ENCODE measurements at regions not wholly inside any gene's neighbourhood (a gene's known extent, or its start where the extent isn't known, plus 50 kb on each side); places are given as distances from the start of the nearest gene placed in this dataset.

DNA sequence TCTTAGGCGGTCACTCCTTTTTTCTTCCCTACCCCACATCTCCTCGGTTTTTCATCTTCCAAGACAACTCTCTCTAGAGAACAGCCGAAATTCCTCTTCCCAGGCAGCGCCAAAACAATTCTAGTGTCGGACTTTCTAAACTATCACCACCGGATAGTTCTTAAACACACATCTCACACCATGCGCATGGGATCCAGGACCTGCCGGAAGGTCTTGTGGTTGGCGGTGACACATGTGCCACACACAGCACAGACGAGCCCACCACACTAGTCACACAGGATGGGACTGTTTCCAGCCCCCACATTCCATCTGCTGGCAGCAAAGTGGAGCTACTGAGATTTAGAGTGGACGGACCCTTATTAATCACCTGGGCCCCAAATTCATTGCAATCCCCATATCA, 614.9 kb upstream of the CADM1 start:
- ATAC-seq = no peak
- TF ChIP-seq, protein P1, sequence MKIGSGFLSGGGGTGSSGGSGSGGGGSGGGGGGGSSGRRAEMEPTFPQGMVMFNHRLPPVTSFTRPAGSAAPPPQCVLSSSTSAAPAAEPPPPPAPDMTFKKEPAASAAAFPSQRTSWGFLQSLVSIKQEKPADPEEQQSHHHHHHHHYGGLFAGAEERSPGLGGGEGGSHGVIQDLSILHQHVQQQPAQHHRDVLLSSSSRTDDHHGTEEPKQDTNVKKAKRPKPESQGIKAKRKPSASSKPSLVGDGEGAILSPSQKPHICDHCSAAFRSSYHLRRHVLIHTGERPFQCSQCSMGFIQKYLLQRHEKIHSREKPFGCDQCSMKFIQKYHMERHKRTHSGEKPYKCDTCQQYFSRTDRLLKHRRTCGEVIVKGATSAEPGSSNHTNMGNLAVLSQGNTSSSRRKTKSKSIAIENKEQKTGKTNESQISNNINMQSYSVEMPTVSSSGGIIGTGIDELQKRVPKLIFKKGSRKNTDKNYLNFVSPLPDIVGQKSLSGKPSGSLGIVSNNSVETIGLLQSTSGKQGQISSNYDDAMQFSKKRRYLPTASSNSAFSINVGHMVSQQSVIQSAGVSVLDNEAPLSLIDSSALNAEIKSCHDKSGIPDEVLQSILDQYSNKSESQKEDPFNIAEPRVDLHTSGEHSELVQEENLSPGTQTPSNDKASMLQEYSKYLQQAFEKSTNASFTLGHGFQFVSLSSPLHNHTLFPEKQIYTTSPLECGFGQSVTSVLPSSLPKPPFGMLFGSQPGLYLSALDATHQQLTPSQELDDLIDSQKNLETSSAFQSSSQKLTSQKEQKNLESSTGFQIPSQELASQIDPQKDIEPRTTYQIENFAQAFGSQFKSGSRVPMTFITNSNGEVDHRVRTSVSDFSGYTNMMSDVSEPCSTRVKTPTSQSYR (CRISPR knock-in tag; IDR thresholded peaks at IDR 0.05; ENCODE audit: borderline replicate concordance) = no peak
- TF ChIP-seq RCOR2 (CRISPR knock-in tag; IDR thresholded peaks at IDR 0.05) (no peak), ZNF446 (CRISPR knock-in tag; IDR thresholded peaks at IDR 0.05) (no peak), PHF20 (CRISPR knock-in tag; IDR thresholded peaks at IDR 0.05) (no peak), NCOA5 (CRISPR knock-in tag; IDR thresholded peaks at IDR 0.05) (no peak), ZNF644 (CRISPR knock-in tag; IDR thresholded peaks at IDR 0.05; ENCODE audit: low read depth) (no peak), SPEN (CRISPR knock-in tag; IDR thresholded peaks at IDR 0.05; ENCODE audit: low read depth) (no peak), ZNF607 (CRISPR knock-in tag; IDR thresholded peaks at IDR 0.05; ENCODE audit: borderline replicate concordance) (no peak)
- TF ChIP-seq, protein P2, sequence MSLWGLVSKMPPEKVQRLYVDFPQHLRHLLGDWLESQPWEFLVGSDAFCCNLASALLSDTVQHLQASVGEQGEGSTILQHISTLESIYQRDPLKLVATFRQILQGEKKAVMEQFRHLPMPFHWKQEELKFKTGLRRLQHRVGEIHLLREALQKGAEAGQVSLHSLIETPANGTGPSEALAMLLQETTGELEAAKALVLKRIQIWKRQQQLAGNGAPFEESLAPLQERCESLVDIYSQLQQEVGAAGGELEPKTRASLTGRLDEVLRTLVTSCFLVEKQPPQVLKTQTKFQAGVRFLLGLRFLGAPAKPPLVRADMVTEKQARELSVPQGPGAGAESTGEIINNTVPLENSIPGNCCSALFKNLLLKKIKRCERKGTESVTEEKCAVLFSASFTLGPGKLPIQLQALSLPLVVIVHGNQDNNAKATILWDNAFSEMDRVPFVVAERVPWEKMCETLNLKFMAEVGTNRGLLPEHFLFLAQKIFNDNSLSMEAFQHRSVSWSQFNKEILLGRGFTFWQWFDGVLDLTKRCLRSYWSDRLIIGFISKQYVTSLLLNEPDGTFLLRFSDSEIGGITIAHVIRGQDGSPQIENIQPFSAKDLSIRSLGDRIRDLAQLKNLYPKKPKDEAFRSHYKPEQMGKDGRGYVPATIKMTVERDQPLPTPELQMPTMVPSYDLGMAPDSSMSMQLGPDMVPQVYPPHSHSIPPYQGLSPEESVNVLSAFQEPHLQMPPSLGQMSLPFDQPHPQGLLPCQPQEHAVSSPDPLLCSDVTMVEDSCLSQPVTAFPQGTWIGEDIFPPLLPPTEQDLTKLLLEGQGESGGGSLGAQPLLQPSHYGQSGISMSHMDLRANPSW (CRISPR knock-in tag; IDR thresholded peaks at IDR 0.05; ENCODE audit: borderline replicate concordance) = no peak
- TF ChIP-seq, protein P3, sequence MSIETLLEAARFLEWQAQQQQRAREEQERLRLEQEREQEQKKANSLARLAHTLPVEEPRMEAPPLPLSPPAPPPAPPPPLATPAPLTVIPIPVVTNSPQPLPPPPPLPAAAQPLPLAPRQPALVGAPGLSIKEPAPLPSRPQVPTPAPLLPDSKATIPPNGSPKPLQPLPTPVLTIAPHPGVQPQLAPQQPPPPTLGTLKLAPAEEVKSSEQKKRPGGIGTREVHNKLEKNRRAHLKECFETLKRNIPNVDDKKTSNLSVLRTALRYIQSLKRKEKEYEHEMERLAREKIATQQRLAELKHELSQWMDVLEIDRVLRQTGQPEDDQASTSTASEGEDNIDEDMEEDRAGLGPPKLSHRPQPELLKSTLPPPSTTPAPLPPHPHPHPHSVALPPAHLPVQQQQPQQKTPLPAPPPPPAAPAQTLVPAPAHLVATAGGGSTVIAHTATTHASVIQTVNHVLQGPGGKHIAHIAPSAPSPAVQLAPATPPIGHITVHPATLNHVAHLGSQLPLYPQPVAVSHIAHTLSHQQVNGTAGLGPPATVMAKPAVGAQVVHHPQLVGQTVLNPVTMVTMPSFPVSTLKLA (IDR thresholded peaks at IDR 0.05) = no peak
- TF ChIP-seq, protein P4, sequence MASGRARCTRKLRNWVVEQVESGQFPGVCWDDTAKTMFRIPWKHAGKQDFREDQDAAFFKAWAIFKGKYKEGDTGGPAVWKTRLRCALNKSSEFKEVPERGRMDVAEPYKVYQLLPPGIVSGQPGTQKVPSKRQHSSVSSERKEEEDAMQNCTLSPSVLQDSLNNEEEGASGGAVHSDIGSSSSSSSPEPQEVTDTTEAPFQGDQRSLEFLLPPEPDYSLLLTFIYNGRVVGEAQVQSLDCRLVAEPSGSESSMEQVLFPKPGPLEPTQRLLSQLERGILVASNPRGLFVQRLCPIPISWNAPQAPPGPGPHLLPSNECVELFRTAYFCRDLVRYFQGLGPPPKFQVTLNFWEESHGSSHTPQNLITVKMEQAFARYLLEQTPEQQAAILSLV (CRISPR knock-in tag; IDR thresholded peaks at IDR 0.05; ENCODE audit: borderline replicate concordance) = no peak

More for the DNA sequence above, 614.9 kb upstream of the CADM1 start:
- Histone ChIP-seq H2AFZ (ENCODE audit: low read length) (no peak overlapping the region), H3K4me3 (replicated peaks in 1 of 3; ENCODE audit: insufficient read depth in 1 of 3, low read depth in 2 of 3, low read length in 3 of 3) (no peak overlapping the region), H3K4me2 (ENCODE audit: low read depth, low read length) (no peak overlapping the region), H3K79me2 (ENCODE audit: insufficient read depth, low read length) (no peaks in the 10 kb centered on the region), H3K4me1 (ENCODE audit: insufficient read depth, low read length) (no peaks in the 10 kb centered on the region), H3K27me3 (ENCODE audit: control insufficient read depth in 1 of 2, insufficient read depth in 2 of 2, low read length in 2 of 2) (peaks cover 0 to 9% of the 10 kb centered on the region in 2 experiments; a peak in 1 of 5 replicates), H4K20me1 (ENCODE audit: insufficient read depth, low read length) (no peaks in the 10 kb centered on the region), H3K9me3 (ENCODE audit: low read length) (no peaks in the 10 kb centered on the region), H3K36me3 (replicated peaks in 1 of 2; ENCODE audit: control insufficient read depth in 1 of 2, insufficient read depth in 2 of 2, low read length in 2 of 2) (no peaks in the 10 kb centered on the region), H3K9ac (ENCODE audit: insufficient read depth, low read depth, low read length) (no peak overlapping the region), H3K27ac (ENCODE audit: extremely low read length, insufficient read depth, low read length) (no peak overlapping the region)
- WGBS (ENCODE audit: low lambda C conversion rate) = 49% methylated on average over 11 of the region's 11 CpGs
- ChIA-PET CTCF (ENCODE audit: low intra/inter-chr PET ratio, low total read pairs) (no interaction called here), POLR2A (no interaction called here)
- intact Hi-C loops (cut with micrococcal nuclease; ENCODE audit: unreplicated experiment) (no loop called here), in situ Hi-C loops (cut with HindIII; ENCODE audit: extremely low pct_ligation_motif_present, low pct_unique_long_range_greater_than_20kb) (no loop called here)
- FAIRE-seq (no peak), DNase-seq (ENCODE audit: low spot score) (no peak)
- BruUV-seq (replicated peaks) = no TSS peak

All from HepG2 (cell line).